Skin of body (tissue), 1 donor: ENCODE measurements at regions not wholly inside any gene's neighbourhood (a gene's known extent, or its start where the extent isn't known, plus 50 kb on each side); places are given as distances from the start of the nearest gene placed in this dataset.

Experiments used
- DNase-seq: peaks from one replicate; lab custom pipeline; 2025; lab: John Stamatoyannopoulos, UW

- no peak for DNase-seq
Measured at GRCh38 chr4:140213749-140214148, 59.8 kb upstream of the MAML3 start.

DNA sequence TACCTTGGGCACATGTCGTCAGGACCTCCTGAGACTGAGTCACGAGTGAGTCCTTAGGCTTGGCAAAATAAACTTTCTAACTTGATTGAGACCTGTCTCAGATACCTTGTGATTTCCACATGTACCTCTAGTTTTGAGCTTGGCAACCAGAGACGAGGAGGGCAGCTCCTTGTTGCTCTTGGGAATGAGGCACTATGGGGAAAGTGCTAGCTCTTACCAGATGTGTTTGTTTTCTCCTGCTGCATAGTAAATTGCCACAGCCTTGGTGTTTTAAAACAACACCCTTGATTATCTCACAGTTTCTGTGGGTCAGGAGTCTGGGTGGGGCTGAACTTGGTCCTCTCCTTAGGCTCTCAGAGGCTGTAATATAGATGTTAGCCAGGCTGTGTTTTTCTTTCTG is 59.1 kb upstream of the MAML3 start:
- no peak for DNase-seq

- DNase-seq = no peak
Measured at GRCh38 chr4:140212646-140213045, 58.7 kb upstream of the MAML3 start.

DNA sequence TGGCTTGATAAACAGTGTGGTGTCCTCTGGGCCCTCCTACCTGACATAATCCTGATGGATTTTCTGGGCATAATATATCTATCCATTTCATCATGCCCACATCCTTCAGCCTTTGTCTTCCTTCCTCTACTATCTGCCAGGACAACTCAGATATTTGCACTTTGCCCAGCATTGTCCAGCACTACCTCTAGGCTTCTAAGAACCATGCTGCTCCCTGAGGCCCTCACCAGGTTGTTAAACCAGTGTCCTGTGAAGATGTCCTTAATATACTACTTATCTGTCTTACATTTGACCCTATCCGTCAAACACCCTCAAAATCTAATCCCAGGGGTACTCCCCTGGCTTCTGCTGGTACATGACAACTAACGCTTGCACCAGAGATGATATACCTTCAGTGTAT is 58.2 kb upstream of the MAML3 start:
- DNase-seq = no peak

DNA sequence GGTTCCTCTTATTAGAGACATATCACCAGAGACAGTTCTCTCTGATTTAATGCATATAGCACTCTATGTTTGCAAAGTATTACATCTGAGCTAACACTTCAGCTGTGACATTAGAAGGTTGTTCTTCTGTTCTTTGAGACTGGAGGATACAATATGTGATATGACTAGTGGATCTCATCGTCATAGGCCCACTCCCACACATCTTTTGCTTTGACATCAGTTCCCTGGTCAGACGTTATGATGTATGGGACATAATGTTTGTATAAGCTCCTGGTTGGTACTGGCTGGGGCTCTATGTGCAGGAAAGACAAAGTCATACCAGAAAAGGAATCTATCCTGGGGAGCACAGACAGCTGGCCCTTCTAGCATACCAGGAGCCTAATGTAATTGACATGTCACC is 57.7 kb upstream of the MAML3 start:
- DNase-seq = no peak

DNA sequence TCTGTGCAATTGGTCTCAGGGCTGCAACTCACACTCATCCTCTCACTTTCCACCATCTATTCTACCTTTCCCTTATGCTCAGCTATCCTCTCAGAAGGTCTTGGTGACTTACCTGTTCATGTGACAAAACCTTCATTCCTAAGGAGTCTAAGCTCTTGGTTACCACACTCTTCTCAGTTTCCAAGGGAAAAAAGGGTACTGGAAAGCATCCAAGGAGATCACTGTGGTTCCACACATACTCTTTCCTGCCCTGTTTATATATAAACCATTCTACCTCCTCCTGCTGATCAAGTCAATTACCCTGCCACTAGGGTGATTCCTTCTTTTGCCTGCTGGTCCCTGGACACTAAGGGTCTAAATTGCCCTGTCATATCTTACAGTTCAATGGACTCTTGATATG is 57.2 kb upstream of the MAML3 start:
- DNase-seq = no peak

GRCh38 chr4:140208921-140209320 is 54.9 kb upstream of the MAML3 start:
- DNase-seq = no peak
